22Rv1 (cell line): ENCODE measurements at regions not wholly inside any gene's neighbourhood (a gene's known extent, or its start where the extent isn't known, plus 50 kb on each side); places are given as distances from the start of the nearest gene placed in this dataset.

ENCODE experiments used
- CTCF ChIP-seq: fragments of 450-650 bp; IDR thresholded peaks from 2 replicates; pipeline ENCODE4 v1.5.1; 2017; ENCODE audit warnings: mild to moderate bottlenecking
- ZFX ChIP-seq: fragments of 450-650 bp; IDR thresholded peaks from 2 replicates; pipeline ENCODE4 v1.6.1; 2017; ENCODE audit warnings: antibody characterized with exemption, borderline replicate concordance

GRCh38 chrX:110519906-110520452 lies 161.3 kb downstream of the RTL9 start:
- TF ChIP-seq CTCF (no peak), ZFX (no peak)
